HCT116 (cell line): ENCODE measurements at regions not wholly inside any gene's neighbourhood (a gene's known extent, or its start where the extent isn't known, plus 50 kb on each side); places are given as distances from the start of the nearest gene placed in this dataset.

Experiments used
- ATAC-seq: fragments of 200-7000 bp; cut with Tn5 transposase; 2 replicates; pipeline ENCODE4 v1.9.1; 2020; ENCODE audit warnings: mild to moderate bottlenecking, moderate library complexity
- BruUV-seq: library from RNA; stranded (reverse); fragments of 400-500 nt; replicated peaks from 2 replicates; lab custom pipeline; 2021; lab: Mats Ljungman, UMichigan
- CTCF ChIA-PET: fragments of 300-600 bp; sonication (Branson Sonifier 250); formaldehyde crosslinking; loops from one replicate; lab custom pipeline; 2021; ENCODE audit warnings: antibody characterized with exemption; lab: Charles Lee
- POLR2A ChIA-PET: fragments of 300-600, 350-600 bp; sonication (Branson Sonifier 250); formaldehyde crosslinking; loops from one replicate; lab custom pipeline; 2021; ENCODE audit warnings: antibody characterized with exemption; lab: Charles Lee
- RAD21 ChIA-PET, 2 experiments: fragments of 300-600 bp; sonication (Branson Sonifier 250); formaldehyde crosslinking; loops; one replicate each; lab custom pipeline; 2023; ENCODE audit warnings: low total read pairs in 2 of 2; ENCODE audit not compliant: uncharacterized antibody in 2 of 2, unreplicated experiment in 2 of 2, low non-redundant PET in 1 of 2; lab: Charles Lee
- DNase-seq: peaks from one replicate; pipeline ENCODE4 v3.0.0-alpha.2; 2010; ENCODE audit warnings: low read depth, low spot score
- H2AFZ ChIP-seq: fragments of 200-600 bp; shearing (Covaris generic), sonication (generic); 2 replicates; pipeline ENCODE4 v1.6.1; 2017; ENCODE audit warnings: low read depth, mixed run types, mixed read lengths, antibody characterized with exemption, low read length; ENCODE audit not compliant: poor library complexity, severe bottlenecking
- H3K27ac ChIP-seq: 2 replicates; pipeline ENCODE4 v1.5.1; 2012; ENCODE audit warnings: low read depth, low read length
- H3K27me3 ChIP-seq: fragments of 200-600 bp; sonication (generic); 2 replicates; pipeline ENCODE4 v1.6.1; 2016; ENCODE audit warnings: mixed run types, low read length, mixed read lengths; ENCODE audit not compliant: insufficient read depth
- H3K36me3 ChIP-seq, 2 experiments: fragments of 200-500 bp in 1 of 2; fragments of 200-600 bp in 1 of 2; sonication (Bioruptor generic) in 1 of 2; sonication (generic) in 1 of 2; 2 replicates each; pipeline versions ENCODE4 v1.5.1 to v1.6.1; 2014 to 2016; ENCODE audit warnings: low read length in 2 of 2, inconsistent platforms in 1 of 2, mixed read lengths in 1 of 2, mixed run types in 1 of 2; ENCODE audit not compliant: insufficient read depth in 2 of 2, control insufficient read depth in 1 of 2
- H3K4me1 ChIP-seq, 2 experiments: fragments of 200-600 bp in 1 of 2; sonication (generic) in 1 of 2; 2 replicates each; pipeline versions ENCODE4 v1.5.1 to v1.6.1; 2012 to 2017; ENCODE audit warnings: low read length in 2 of 2, inconsistent platforms in 1 of 2, mild to moderate bottlenecking in 1 of 2, mixed read lengths in 1 of 2, mixed run types in 1 of 2, moderate library complexity in 1 of 2; ENCODE audit not compliant: insufficient read depth in 2 of 2, control insufficient read depth in 1 of 2
- H3K4me2 ChIP-seq: fragments of 200-600 bp; sonication (generic); 2 replicates; pipeline ENCODE4 v1.6.1; 2017; ENCODE audit warnings: mixed run types, low read length, mixed read lengths
- H3K4me3 ChIP-seq, 2 experiments: fragments of 200-600 bp in 1 of 2; sonication (generic) in 1 of 2; replicated peaks in 1 of 2; 2 replicates each; pipeline ENCODE4 v1.5.1; 2011 to 2016; ENCODE audit warnings: low read length in 2 of 2, control low read depth in 1 of 2, low read depth in 1 of 2, mild to moderate bottlenecking in 1 of 2, mixed read lengths in 1 of 2, mixed run types in 1 of 2
- H3K79me2 ChIP-seq: fragments of 200-600 bp; sonication (generic); 2 replicates; pipeline ENCODE4 v1.6.1; 2017; ENCODE audit warnings: mild to moderate bottlenecking, mixed run types, low read length, moderate library complexity, mixed read lengths; ENCODE audit not compliant: insufficient read depth
- H3K9ac ChIP-seq: fragments of 200-600 bp; sonication (generic); 2 replicates; pipeline ENCODE4 v1.6.1; 2016; ENCODE audit warnings: low read length, mixed read lengths
- H3K9me2 ChIP-seq: fragments of 200-600 bp; sonication (generic), shearing (Covaris generic); 2 replicates; pipeline ENCODE4 v1.6.1; 2017; ENCODE audit warnings: mixed run types, mild to moderate bottlenecking, moderate library complexity; ENCODE audit not compliant: insufficient read depth
- H3K9me3 ChIP-seq, 2 experiments: fragments of 200-500 bp in 1 of 2; fragments of 200-600 bp in 1 of 2; sonication (Bioruptor generic) in 1 of 2; sonication (generic) in 1 of 2; 2 replicates each; pipeline ENCODE4 v1.6.1; 2014 to 2017; ENCODE audit warnings: low read length in 2 of 2, mixed read lengths in 2 of 2, inconsistent platforms in 1 of 2, low read depth in 1 of 2, mild to moderate bottlenecking in 1 of 2, mixed run types in 1 of 2, moderate library complexity in 1 of 2; ENCODE audit not compliant: control insufficient read depth in 1 of 2, insufficient read depth in 1 of 2
- H4K20me1 ChIP-seq: fragments of 200-600 bp; sonication (generic), shearing (Covaris generic); 2 replicates; pipeline ENCODE4 v1.6.1; 2017; ENCODE audit warnings: mixed run types, mild to moderate bottlenecking, moderate library complexity; ENCODE audit not compliant: insufficient read depth
- ATF3 ChIP-seq: IDR thresholded peaks from 2 replicates; pipeline ENCODE4 v1.6.1; 2012
- CBX3 ChIP-seq: IDR thresholded peaks from 2 replicates; pipeline ENCODE4 v1.6.1; 2012; ENCODE audit warnings: low read depth
- CEBPB ChIP-seq: IDR thresholded peaks from 2 replicates; pipeline ENCODE4 v1.6.1; 2012; ENCODE audit warnings: low read depth
- EGR1 ChIP-seq: IDR thresholded peaks from 2 replicates; pipeline ENCODE4 v1.6.1; 2012; ENCODE audit warnings: low read depth
- ELF1 ChIP-seq: IDR thresholded peaks from 2 replicates; pipeline ENCODE4 v1.6.1; 2012; ENCODE audit warnings: low read depth, borderline replicate concordance
- EZH2 ChIP-seq: fragments of 200-600 bp; sonication (generic); IDR thresholded peaks from 2 replicates; pipeline ENCODE4 v1.6.1; 2017; ENCODE audit warnings: antibody characterized with exemption, mixed run types
- EZH2phosphoT487 ChIP-seq: fragments of 200-600 bp; IDR thresholded peaks from 2 replicates; pipeline ENCODE4 v1.6.1; 2018; ENCODE audit warnings: antibody characterized with exemption, borderline replicate concordance
- FOSL1 ChIP-seq: IDR thresholded peaks from 2 replicates; pipeline ENCODE4 v1.6.1; 2012; ENCODE audit warnings: low read depth
- JUND ChIP-seq: IDR thresholded peaks from 2 replicates; pipeline ENCODE4 v1.6.1; 2012
- POLR2A ChIP-seq: IDR thresholded peaks from 2 replicates; pipeline ENCODE4 v1.7.0; 2011; ENCODE audit warnings: borderline replicate concordance; ENCODE audit not compliant: insufficient read depth, insufficient read length; ENCODE audit errors: extremely low read depth
- POLR2AphosphoS5 ChIP-seq: IDR thresholded peaks from 2 replicates; pipeline ENCODE4 v1.6.1; 2011; ENCODE audit warnings: mild to moderate bottlenecking, low read depth, low read length, moderate library complexity
- SIN3A ChIP-seq: IDR thresholded peaks from 2 replicates; pipeline ENCODE4 v1.6.1; 2012; ENCODE audit warnings: low read depth
- SP1 ChIP-seq: IDR thresholded peaks from 2 replicates; pipeline ENCODE4 v1.6.1; 2012; ENCODE audit warnings: low read depth
- SRF ChIP-seq: IDR thresholded peaks from 2 replicates; pipeline ENCODE4 v1.6.1; 2012; ENCODE audit warnings: low read depth
- TCF7L2 ChIP-seq: IDR thresholded peaks from 2 replicates; pipeline ENCODE4 v1.7.0; 2011; ENCODE audit warnings: borderline replicate concordance, inconsistent platforms; ENCODE audit not compliant: insufficient read depth, insufficient read length; ENCODE audit errors: extremely low read depth
- YY1 ChIP-seq: IDR thresholded peaks from 2 replicates; pipeline ENCODE4 v1.6.1; 2011; ENCODE audit warnings: low read length, low read depth, moderate library complexity, mild to moderate bottlenecking; ENCODE audit not compliant: insufficient replicate concordance; ENCODE audit errors: extremely low read depth
- ZFX ChIP-seq: fragments of 450-650 bp; IDR thresholded peaks from 2 replicates; pipeline ENCODE4 v1.6.1; 2017
- ZNF274 ChIP-seq: fragments of 200-500 bp; sonication (Bioruptor generic); IDR thresholded peaks from 2 replicates; pipeline ENCODE4 v1.6.1; 2014; ENCODE audit warnings: mild to moderate bottlenecking, low read depth, low read length, inconsistent platforms
- intact Hi-C: fragments of 100-400 bp; cut with micrococcal nuclease; formaldehyde crosslinking; loops from 2 replicates; pipeline ENCODE4 v1.10.0; 2022
- TF ChIP-seq, protein P1 (sequence below): IDR thresholded peaks from 2 replicates; pipeline ENCODE4 v1.6.1; 2012
- TF ChIP-seq, protein P2 (sequence below): IDR thresholded peaks from 2 replicates; pipeline ENCODE4 v1.6.1; 2012; ENCODE audit warnings: low read depth

DNA sequence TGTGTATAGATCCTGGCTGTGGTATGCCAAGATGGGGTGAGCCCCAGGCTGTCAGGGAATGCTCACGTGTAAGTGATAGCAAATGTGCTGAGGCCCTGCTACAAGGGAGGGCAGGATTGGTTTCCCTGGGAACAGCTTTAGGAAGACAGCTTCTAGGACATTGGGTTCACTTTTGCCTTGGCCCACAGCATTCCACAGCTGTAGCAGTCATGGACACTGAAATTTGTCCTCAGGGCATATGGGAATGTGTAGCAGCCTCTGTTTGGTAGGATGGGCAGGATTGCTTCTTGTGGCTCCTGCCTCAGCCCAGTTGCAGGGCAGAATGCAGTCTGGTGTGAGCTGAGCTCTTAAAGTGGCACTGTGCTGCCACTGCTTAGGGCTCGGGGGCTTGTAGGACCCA, 1061.7 kb upstream of the WWC1 start:
- DNase-seq: no peak
- no peak overlapping the region for H2AFZ ChIP-seq

More for the DNA sequence above, 1061.7 kb upstream of the WWC1 start:
- BruUV-seq: no TSS peak
- intact Hi-C loops: no loop called here
- Histone ChIP-seq H3K9me2 (no peaks in the 10 kb centered on the region), H3K27me3 (no peaks in the 10 kb centered on the region), H3K4me2 (no peak overlapping the region), H4K20me1 (no peaks in the 10 kb centered on the region), H3K79me2 (no peaks in the 10 kb centered on the region), H3K36me3 (no peaks in the 10 kb centered on the region), H3K27ac (no peak overlapping the region), H3K9ac (no peak overlapping the region), H3K9me3 (peaks cover 0 to 7% of the 10 kb centered on the region in 2 experiments; a peak in 2 of 4 replicates), H3K4me3 (no peak overlapping the region), H3K4me1 (no peaks in the 10 kb centered on the region)
- ChIA-PET CTCF (no interaction called here), POLR2A (no interaction called here), RAD21 (no interaction called here)
- ATAC-seq: no peak
- TF ChIP-seq CBX3: no peak
- no peak for TF ChIP-seq EZH2phosphoT487
- no peak for TF ChIP-seq ZFX
- TF ChIP-seq EZH2: no peak
- TF ChIP-seq SP1: no peak
- no peak for TF ChIP-seq ELF1
- TF ChIP-seq CEBPB: no peak
- TF ChIP-seq SIN3A: no peak
- no peak for TF ChIP-seq TCF7L2
- TF ChIP-seq SRF: no peak
- TF ChIP-seq JUND: no peak
- TF ChIP-seq FOSL1: no peak
- TF ChIP-seq POLR2AphosphoS5: no peak
- no peak for TF ChIP-seq EGR1
- TF ChIP-seq ZNF274: no peak
- TF ChIP-seq, protein P1, sequence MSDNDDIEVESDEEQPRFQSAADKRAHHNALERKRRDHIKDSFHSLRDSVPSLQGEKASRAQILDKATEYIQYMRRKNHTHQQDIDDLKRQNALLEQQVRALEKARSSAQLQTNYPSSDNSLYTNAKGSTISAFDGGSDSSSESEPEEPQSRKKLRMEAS: no peak
- TF ChIP-seq YY1: no peak
- TF ChIP-seq ATF3: no peak
- TF ChIP-seq, protein P2, sequence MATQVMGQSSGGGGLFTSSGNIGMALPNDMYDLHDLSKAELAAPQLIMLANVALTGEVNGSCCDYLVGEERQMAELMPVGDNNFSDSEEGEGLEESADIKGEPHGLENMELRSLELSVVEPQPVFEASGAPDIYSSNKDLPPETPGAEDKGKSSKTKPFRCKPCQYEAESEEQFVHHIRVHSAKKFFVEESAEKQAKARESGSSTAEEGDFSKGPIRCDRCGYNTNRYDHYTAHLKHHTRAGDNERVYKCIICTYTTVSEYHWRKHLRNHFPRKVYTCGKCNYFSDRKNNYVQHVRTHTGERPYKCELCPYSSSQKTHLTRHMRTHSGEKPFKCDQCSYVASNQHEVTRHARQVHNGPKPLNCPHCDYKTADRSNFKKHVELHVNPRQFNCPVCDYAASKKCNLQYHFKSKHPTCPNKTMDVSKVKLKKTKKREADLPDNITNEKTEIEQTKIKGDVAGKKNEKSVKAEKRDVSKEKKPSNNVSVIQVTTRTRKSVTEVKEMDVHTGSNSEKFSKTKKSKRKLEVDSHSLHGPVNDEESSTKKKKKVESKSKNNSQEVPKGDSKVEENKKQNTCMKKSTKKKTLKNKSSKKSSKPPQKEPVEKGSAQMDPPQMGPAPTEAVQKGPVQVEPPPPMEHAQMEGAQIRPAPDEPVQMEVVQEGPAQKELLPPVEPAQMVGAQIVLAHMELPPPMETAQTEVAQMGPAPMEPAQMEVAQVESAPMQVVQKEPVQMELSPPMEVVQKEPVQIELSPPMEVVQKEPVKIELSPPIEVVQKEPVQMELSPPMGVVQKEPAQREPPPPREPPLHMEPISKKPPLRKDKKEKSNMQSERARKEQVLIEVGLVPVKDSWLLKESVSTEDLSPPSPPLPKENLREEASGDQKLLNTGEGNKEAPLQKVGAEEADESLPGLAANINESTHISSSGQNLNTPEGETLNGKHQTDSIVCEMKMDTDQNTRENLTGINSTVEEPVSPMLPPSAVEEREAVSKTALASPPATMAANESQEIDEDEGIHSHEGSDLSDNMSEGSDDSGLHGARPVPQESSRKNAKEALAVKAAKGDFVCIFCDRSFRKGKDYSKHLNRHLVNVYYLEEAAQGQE: no peak
- TF ChIP-seq POLR2A: no peak
